ENCODE measurements at regions not wholly inside any gene's neighbourhood (a gene's known extent, or its start where the extent isn't known, plus 50 kb on each side); places are given as distances from the start of the nearest gene placed in this dataset.
A peak's percentile ranks its signal among the peaks of the same experiment; 100 is the strongest.

GRCh38 chr5:29794141-29794787, 1399.2 kb upstream of the CDH6 start:
- Histone ChIP-seq H3K27me3 (replicated peaks; ENCODE audit: insufficient read depth) (no peaks in the 10 kb centered on the region), H3K27ac (no peak overlapping the region), H3K4me3 (peak overlapping the region in 1 of 2 donors; percentile 5), H3K9me3 (no peaks in the 10 kb centered on the region), H3K36me3 (no peaks in the 10 kb centered on the region), H3K4me1 (replicated peaks) (no peaks in the 10 kb centered on the region)
- intact Hi-C loops (cut with DNase I) = no loop called here
- TF ChIP-seq, protein P1, sequence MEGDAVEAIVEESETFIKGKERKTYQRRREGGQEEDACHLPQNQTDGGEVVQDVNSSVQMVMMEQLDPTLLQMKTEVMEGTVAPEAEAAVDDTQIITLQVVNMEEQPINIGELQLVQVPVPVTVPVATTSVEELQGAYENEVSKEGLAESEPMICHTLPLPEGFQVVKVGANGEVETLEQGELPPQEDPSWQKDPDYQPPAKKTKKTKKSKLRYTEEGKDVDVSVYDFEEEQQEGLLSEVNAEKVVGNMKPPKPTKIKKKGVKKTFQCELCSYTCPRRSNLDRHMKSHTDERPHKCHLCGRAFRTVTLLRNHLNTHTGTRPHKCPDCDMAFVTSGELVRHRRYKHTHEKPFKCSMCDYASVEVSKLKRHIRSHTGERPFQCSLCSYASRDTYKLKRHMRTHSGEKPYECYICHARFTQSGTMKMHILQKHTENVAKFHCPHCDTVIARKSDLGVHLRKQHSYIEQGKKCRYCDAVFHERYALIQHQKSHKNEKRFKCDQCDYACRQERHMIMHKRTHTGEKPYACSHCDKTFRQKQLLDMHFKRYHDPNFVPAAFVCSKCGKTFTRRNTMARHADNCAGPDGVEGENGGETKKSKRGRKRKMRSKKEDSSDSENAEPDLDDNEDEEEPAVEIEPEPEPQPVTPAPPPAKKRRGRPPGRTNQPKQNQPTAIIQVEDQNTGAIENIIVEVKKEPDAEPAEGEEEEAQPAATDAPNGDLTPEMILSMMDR (IDR thresholded peaks at IDR 0.05) = no peak
- TF ChIP-seq POLR2AphosphoS5 (IDR thresholded peaks at IDR 0.05) (no peak), POLR2A (IDR thresholded peaks at IDR 0.05) (no peak)
- 52% methylated on average over 5 of the region's 5 CpGs for WGBS
- no peak for DNase-seq (ENCODE audit: low spot score)

DNA sequence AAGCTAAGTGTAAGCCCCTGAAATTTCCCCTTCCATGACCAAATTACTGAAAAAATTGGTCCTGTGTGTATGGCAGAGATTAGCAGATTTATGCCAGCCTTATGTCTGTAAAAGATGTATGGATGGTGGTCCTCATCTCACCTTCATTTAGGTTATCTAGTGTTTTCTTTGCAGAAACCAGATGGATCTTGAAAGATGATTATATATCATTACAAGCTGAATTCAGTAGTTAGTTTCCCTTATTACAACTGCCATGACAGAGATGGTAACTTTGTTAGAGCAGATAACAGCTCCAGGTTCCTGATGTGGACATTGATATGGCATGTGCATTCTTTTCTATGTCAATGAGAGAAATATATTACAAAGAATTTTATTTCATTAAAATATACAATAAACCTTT, 1403.2 kb upstream of the CDH6 start:
- intact Hi-C loops (cut with DNase I) = no loop called here
- H3K4me3 ChIP-seq = no peak overlapping the region

GRCh38 chr5:29780401-29780800, 1413.1 kb upstream of the CDH6 start:
- DNase-seq (ENCODE audit: low spot score) = peak; percentile 43
- intact Hi-C loops (cut with DNase I) = no loop called here
- TF ChIP-seq POLR2A (IDR thresholded peaks at IDR 0.05) = no peak
- peak; percentile 85 for TF ChIP-seq POLR2AphosphoS5 (IDR thresholded peaks at IDR 0.05)
- Histone ChIP-seq H3K36me3 (no peaks in the 10 kb centered on the region), H3K4me3 (no peak overlapping the region), H3K27me3 (replicated peaks; ENCODE audit: insufficient read depth) (no peaks in the 10 kb centered on the region), H3K4me1 (replicated peaks) (no peaks in the 10 kb centered on the region), H3K9me3 (no peaks in the 10 kb centered on the region), H3K27ac (peak overlapping the region in 1 of 2 donors; percentile 37)
- WGBS = 9% methylated on average over 4 of the region's 4 CpGs

More for the DNA sequence above, 1403.2 kb upstream of the CDH6 start:
- TF ChIP-seq POLR2AphosphoS5 (IDR thresholded peaks at IDR 0.05) (no peak), POLR2A (IDR thresholded peaks at IDR 0.05) (no peak)
- TF ChIP-seq, protein P1 (IDR thresholded peaks at IDR 0.05) = no peak
- H3K27ac ChIP-seq = no peak overlapping the region
- DNase-seq (ENCODE audit: low spot score) = no peak
- H3K9me3 ChIP-seq = no peaks in the 10 kb centered on the region
- no peaks in the 10 kb centered on the region for H3K4me1 ChIP-seq (replicated peaks)
- no peaks in the 10 kb centered on the region for H3K36me3 ChIP-seq
- H3K27me3 ChIP-seq (replicated peaks; ENCODE audit: insufficient read depth) = no peaks in the 10 kb centered on the region

DNA sequence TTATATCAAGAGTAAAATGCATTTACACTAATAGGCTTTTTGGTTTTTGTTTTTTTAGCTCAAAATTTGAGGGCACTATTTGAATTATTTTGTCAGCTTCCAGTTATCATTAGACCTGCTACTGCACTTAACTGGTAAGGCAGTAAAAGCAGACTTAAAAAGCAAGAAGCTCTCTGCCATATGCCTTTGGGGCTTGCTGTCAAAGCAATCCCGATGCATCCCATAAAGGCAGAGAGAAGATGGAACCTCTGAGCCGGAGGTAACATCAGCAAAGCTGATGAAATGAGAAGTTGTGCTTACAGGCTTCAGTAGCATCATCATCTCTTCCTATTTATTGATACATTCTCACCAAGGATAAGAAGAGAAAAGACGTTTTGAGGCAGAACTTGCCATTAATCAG, 1414.3 kb upstream of the CDH6 start:
- no peak for DNase-seq (ENCODE audit: low spot score)
- H3K27ac ChIP-seq = no peak overlapping the region
- TF ChIP-seq POLR2AphosphoS5 (IDR thresholded peaks at IDR 0.05) = no peak
- TF ChIP-seq POLR2A (IDR thresholded peaks at IDR 0.05) = no peak
- TF ChIP-seq, protein P1 (IDR thresholded peaks at IDR 0.05) = no peak
- no peaks in the 10 kb centered on the region for H3K36me3 ChIP-seq
- H3K4me3 ChIP-seq = no peak overlapping the region
- intact Hi-C loops (cut with DNase I) = no loop called here
- no peaks in the 10 kb centered on the region for H3K4me1 ChIP-seq (replicated peaks)
- 57% methylated on average over 3 of the region's 3 CpGs for WGBS
- no peaks in the 10 kb centered on the region for H3K9me3 ChIP-seq
- no peaks in the 10 kb centered on the region for H3K27me3 ChIP-seq (replicated peaks; ENCODE audit: insufficient read depth)

GRCh38 chr5:29777373-29777772, 1416.1 kb upstream of the CDH6 start:
- TF ChIP-seq, protein P1 (IDR thresholded peaks at IDR 0.05) = no peak
- no peak for TF ChIP-seq POLR2AphosphoS5 (IDR thresholded peaks at IDR 0.05)
- Histone ChIP-seq H3K9me3 (no peaks in the 10 kb centered on the region), H3K36me3 (no peaks in the 10 kb centered on the region), H3K4me1 (replicated peaks) (no peaks in the 10 kb centered on the region), H3K27me3 (replicated peaks; ENCODE audit: insufficient read depth) (no peaks in the 10 kb centered on the region), H3K27ac (no peak overlapping the region), H3K4me3 (no peak overlapping the region)
- DNase-seq (ENCODE audit: low spot score) = no peak
- intact Hi-C loops (cut with DNase I) = no loop called here
- 84% methylated on average over 3 of the region's 3 CpGs for WGBS

Measured in prostate gland (tissue), 2 donors.